HCT116 (cell line): ENCODE measurements at regions not wholly inside any gene's neighbourhood (a gene's known extent, or its start where the extent isn't known, plus 50 kb on each side); places are given as distances from the start of the nearest gene placed in this dataset.

ENCODE experiments used
- ATAC-seq: fragments of 200-7000 bp; cut with Tn5 transposase; 2 replicates; pipeline ENCODE4 v1.9.1; 2020; ENCODE audit warnings: mild to moderate bottlenecking, moderate library complexity
- BruUV-seq: library from RNA; stranded (reverse); fragments of 400-500 nt; replicated peaks from 2 replicates; lab custom pipeline; 2021; lab: Mats Ljungman, UMichigan
- CTCF ChIA-PET: fragments of 300-600 bp; sonication (Branson Sonifier 250); formaldehyde crosslinking; loops from one replicate; lab custom pipeline; 2021; ENCODE audit warnings: antibody characterized with exemption; lab: Charles Lee
- POLR2A ChIA-PET: fragments of 300-600, 350-600 bp; sonication (Branson Sonifier 250); formaldehyde crosslinking; loops from one replicate; lab custom pipeline; 2021; ENCODE audit warnings: antibody characterized with exemption; lab: Charles Lee
- RAD21 ChIA-PET, 2 experiments: fragments of 300-600 bp; sonication (Branson Sonifier 250); formaldehyde crosslinking; loops; one replicate each; lab custom pipeline; 2023; ENCODE audit warnings: low total read pairs in 2 of 2; ENCODE audit not compliant: uncharacterized antibody in 2 of 2, unreplicated experiment in 2 of 2, low non-redundant PET in 1 of 2; lab: Charles Lee
- DNase-seq: peaks from one replicate; pipeline ENCODE4 v3.0.0-alpha.2; 2010; ENCODE audit warnings: low read depth, low spot score
- H2AFZ ChIP-seq: fragments of 200-600 bp; shearing (Covaris generic), sonication (generic); 2 replicates; pipeline ENCODE4 v1.6.1; 2017; ENCODE audit warnings: low read depth, mixed run types, mixed read lengths, antibody characterized with exemption, low read length; ENCODE audit not compliant: poor library complexity, severe bottlenecking
- H3K27ac ChIP-seq: 2 replicates; pipeline ENCODE4 v1.5.1; 2012; ENCODE audit warnings: low read depth, low read length
- H3K27me3 ChIP-seq: fragments of 200-600 bp; sonication (generic); 2 replicates; pipeline ENCODE4 v1.6.1; 2016; ENCODE audit warnings: mixed run types, low read length, mixed read lengths; ENCODE audit not compliant: insufficient read depth
- H3K36me3 ChIP-seq, 2 experiments: fragments of 200-500 bp in 1 of 2; fragments of 200-600 bp in 1 of 2; sonication (Bioruptor generic) in 1 of 2; sonication (generic) in 1 of 2; 2 replicates each; pipeline versions ENCODE4 v1.5.1 to v1.6.1; 2014 to 2016; ENCODE audit warnings: low read length in 2 of 2, inconsistent platforms in 1 of 2, mixed read lengths in 1 of 2, mixed run types in 1 of 2; ENCODE audit not compliant: insufficient read depth in 2 of 2, control insufficient read depth in 1 of 2
- H3K4me1 ChIP-seq, 2 experiments: fragments of 200-600 bp in 1 of 2; sonication (generic) in 1 of 2; 2 replicates each; pipeline versions ENCODE4 v1.5.1 to v1.6.1; 2012 to 2017; ENCODE audit warnings: low read length in 2 of 2, inconsistent platforms in 1 of 2, mild to moderate bottlenecking in 1 of 2, mixed read lengths in 1 of 2, mixed run types in 1 of 2, moderate library complexity in 1 of 2; ENCODE audit not compliant: insufficient read depth in 2 of 2, control insufficient read depth in 1 of 2
- H3K4me2 ChIP-seq: fragments of 200-600 bp; sonication (generic); 2 replicates; pipeline ENCODE4 v1.6.1; 2017; ENCODE audit warnings: mixed run types, low read length, mixed read lengths
- H3K4me3 ChIP-seq, 2 experiments: fragments of 200-600 bp in 1 of 2; sonication (generic) in 1 of 2; replicated peaks in 1 of 2; 2 replicates each; pipeline ENCODE4 v1.5.1; 2011 to 2016; ENCODE audit warnings: low read length in 2 of 2, control low read depth in 1 of 2, low read depth in 1 of 2, mild to moderate bottlenecking in 1 of 2, mixed read lengths in 1 of 2, mixed run types in 1 of 2
- H3K79me2 ChIP-seq: fragments of 200-600 bp; sonication (generic); 2 replicates; pipeline ENCODE4 v1.6.1; 2017; ENCODE audit warnings: mild to moderate bottlenecking, mixed run types, low read length, moderate library complexity, mixed read lengths; ENCODE audit not compliant: insufficient read depth
- H3K9ac ChIP-seq: fragments of 200-600 bp; sonication (generic); 2 replicates; pipeline ENCODE4 v1.6.1; 2016; ENCODE audit warnings: low read length, mixed read lengths
- H3K9me2 ChIP-seq: fragments of 200-600 bp; sonication (generic), shearing (Covaris generic); 2 replicates; pipeline ENCODE4 v1.6.1; 2017; ENCODE audit warnings: mixed run types, mild to moderate bottlenecking, moderate library complexity; ENCODE audit not compliant: insufficient read depth
- H3K9me3 ChIP-seq, 2 experiments: fragments of 200-500 bp in 1 of 2; fragments of 200-600 bp in 1 of 2; sonication (Bioruptor generic) in 1 of 2; sonication (generic) in 1 of 2; 2 replicates each; pipeline ENCODE4 v1.6.1; 2014 to 2017; ENCODE audit warnings: low read length in 2 of 2, mixed read lengths in 2 of 2, inconsistent platforms in 1 of 2, low read depth in 1 of 2, mild to moderate bottlenecking in 1 of 2, mixed run types in 1 of 2, moderate library complexity in 1 of 2; ENCODE audit not compliant: control insufficient read depth in 1 of 2, insufficient read depth in 1 of 2
- H4K20me1 ChIP-seq: fragments of 200-600 bp; sonication (generic), shearing (Covaris generic); 2 replicates; pipeline ENCODE4 v1.6.1; 2017; ENCODE audit warnings: mixed run types, mild to moderate bottlenecking, moderate library complexity; ENCODE audit not compliant: insufficient read depth
- EZH2phosphoT487 ChIP-seq: fragments of 200-600 bp; IDR thresholded peaks from 2 replicates; pipeline ENCODE4 v1.6.1; 2018; ENCODE audit warnings: antibody characterized with exemption, borderline replicate concordance
- FOSL1 ChIP-seq: IDR thresholded peaks from 2 replicates; pipeline ENCODE4 v1.6.1; 2012; ENCODE audit warnings: low read depth
- POLR2A ChIP-seq: IDR thresholded peaks from 2 replicates; pipeline ENCODE4 v1.7.0; 2011; ENCODE audit warnings: borderline replicate concordance; ENCODE audit not compliant: insufficient read depth, insufficient read length; ENCODE audit errors: extremely low read depth
- POLR2AphosphoS5 ChIP-seq: IDR thresholded peaks from 2 replicates; pipeline ENCODE4 v1.6.1; 2011; ENCODE audit warnings: mild to moderate bottlenecking, low read depth, low read length, moderate library complexity
- RAD21 ChIP-seq: IDR thresholded peaks from 2 replicates; pipeline ENCODE4 v1.6.1; 2012; ENCODE audit warnings: low read depth, mild to moderate bottlenecking
- TCF7L2 ChIP-seq: IDR thresholded peaks from 2 replicates; pipeline ENCODE4 v1.7.0; 2011; ENCODE audit warnings: borderline replicate concordance, inconsistent platforms; ENCODE audit not compliant: insufficient read depth, insufficient read length; ENCODE audit errors: extremely low read depth
- intact Hi-C: fragments of 100-400 bp; cut with micrococcal nuclease; formaldehyde crosslinking; loops from 2 replicates; pipeline ENCODE4 v1.10.0; 2022
- TF ChIP-seq, protein P1 (sequence below): IDR thresholded peaks from 2 replicates; pipeline ENCODE4 v1.6.1; 2012
- TF ChIP-seq, protein P2 (sequence below): IDR thresholded peaks from 2 replicates; pipeline ENCODE4 v1.6.1; 2012
- TF ChIP-seq, protein P3 (sequence below), 3 experiments: fragments of 200-600 bp in 1 of 3; sonication (generic) in 1 of 3; IDR thresholded peaks in 2 of 3; conservative IDR thresholded peaks in 1 of 3; 2 replicates each; pipeline ENCODE4 v1.5.1; 2012 to 2017; ENCODE audit warnings: low read depth in 2 of 3, low read length in 2 of 3, antibody characterized with exemption in 1 of 3, borderline replicate concordance in 1 of 3, control low read depth in 1 of 3, mild to moderate bottlenecking in 1 of 3, mixed read lengths in 1 of 3, mixed run types in 1 of 3, moderate library complexity in 1 of 3; ENCODE audit not compliant: insufficient read depth in 1 of 3

DNA sequence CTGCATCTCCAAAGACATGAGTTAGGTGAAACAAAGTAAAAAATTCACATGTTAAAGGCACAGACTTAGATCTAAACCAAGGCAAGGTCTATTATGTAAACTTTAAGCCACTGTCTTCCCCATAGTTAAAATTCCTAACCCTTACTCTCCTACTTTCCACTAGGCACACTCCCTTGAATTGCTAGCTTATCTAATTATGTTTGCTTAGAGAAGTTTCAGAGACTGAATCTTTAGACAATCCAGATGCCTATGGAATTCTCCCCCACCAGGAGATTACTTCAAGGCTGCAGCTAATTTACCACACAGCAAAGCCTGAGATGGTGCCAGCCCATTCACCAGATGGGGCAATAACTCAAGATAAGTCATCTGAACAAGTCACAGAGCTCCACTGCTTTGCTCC lies 803.1 kb upstream of the COX7C start:
- POLR2A ChIA-PET, result no interaction called here

More for the DNA sequence above, 803.1 kb upstream of the COX7C start:
- intact Hi-C loops, result no loop called here
- no TSS peak for BruUV-seq
- CTCF ChIA-PET, result no interaction called here
- Histone ChIP-seq H3K79me2 (no peaks in the 10 kb centered on the region), H3K9me3 (no peaks in the 10 kb centered on the region), H3K4me2 (no peak overlapping the region), H3K27me3 (no peaks in the 10 kb centered on the region), H3K4me3 (no peak overlapping the region), H3K9ac (no peak overlapping the region), H3K27ac (no peak overlapping the region), H3K36me3 (no peaks in the 10 kb centered on the region)
- ATAC-seq, result no peak
- RAD21 ChIA-PET, result no interaction called here
- TF ChIP-seq POLR2AphosphoS5 (no peak), POLR2A (no peak), RAD21 (no peak), FOSL1 (no peak), TCF7L2 (no peak), EZH2phosphoT487 (no peak)
- TF ChIP-seq, protein P1, sequence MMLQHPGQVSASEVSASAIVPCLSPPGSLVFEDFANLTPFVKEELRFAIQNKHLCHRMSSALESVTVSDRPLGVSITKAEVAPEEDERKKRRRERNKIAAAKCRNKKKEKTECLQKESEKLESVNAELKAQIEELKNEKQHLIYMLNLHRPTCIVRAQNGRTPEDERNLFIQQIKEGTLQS, result no peak
- TF ChIP-seq, protein P2, sequence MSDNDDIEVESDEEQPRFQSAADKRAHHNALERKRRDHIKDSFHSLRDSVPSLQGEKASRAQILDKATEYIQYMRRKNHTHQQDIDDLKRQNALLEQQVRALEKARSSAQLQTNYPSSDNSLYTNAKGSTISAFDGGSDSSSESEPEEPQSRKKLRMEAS, result no peak
- TF ChIP-seq, protein P3, sequence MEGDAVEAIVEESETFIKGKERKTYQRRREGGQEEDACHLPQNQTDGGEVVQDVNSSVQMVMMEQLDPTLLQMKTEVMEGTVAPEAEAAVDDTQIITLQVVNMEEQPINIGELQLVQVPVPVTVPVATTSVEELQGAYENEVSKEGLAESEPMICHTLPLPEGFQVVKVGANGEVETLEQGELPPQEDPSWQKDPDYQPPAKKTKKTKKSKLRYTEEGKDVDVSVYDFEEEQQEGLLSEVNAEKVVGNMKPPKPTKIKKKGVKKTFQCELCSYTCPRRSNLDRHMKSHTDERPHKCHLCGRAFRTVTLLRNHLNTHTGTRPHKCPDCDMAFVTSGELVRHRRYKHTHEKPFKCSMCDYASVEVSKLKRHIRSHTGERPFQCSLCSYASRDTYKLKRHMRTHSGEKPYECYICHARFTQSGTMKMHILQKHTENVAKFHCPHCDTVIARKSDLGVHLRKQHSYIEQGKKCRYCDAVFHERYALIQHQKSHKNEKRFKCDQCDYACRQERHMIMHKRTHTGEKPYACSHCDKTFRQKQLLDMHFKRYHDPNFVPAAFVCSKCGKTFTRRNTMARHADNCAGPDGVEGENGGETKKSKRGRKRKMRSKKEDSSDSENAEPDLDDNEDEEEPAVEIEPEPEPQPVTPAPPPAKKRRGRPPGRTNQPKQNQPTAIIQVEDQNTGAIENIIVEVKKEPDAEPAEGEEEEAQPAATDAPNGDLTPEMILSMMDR (IDR thresholded peaks at IDR 0.05 in 2 of 3, conservative IDR thresholded peaks at IDR 0.05 in 1 of 3; ENCODE audit: borderline replicate concordance in 1 of 3, insufficient read depth in 1 of 3, low read depth in 2 of 3, low read length in 2 of 3), result no peak
- TF ChIP-seq, all 23 proteins: peak for 0
- Histone ChIP-seq H3K4me1 (no peaks in the 10 kb centered on the region), H2AFZ (no peak overlapping the region), H4K20me1 (no peaks in the 10 kb centered on the region), H3K9me2 (no peaks in the 10 kb centered on the region)
- DNase-seq, result no peak
